Fibroblast of pulmonary artery (primary cell): ENCODE measurements at regions not wholly inside any gene's neighbourhood (a gene's known extent, or its start where the extent isn't known, plus 50 kb on each side); places are given as distances from the start of the nearest gene placed in this dataset.

ENCODE experiments used
- DNase-seq: peaks from one replicate; pipeline ENCODE4 v3.0.0-alpha.2; 2010; ENCODE audit warnings: low read depth
- H3K4me3 ChIP-seq: replicated peaks from 2 replicates; pipeline ENCODE4 v1.5.1; 2011; ENCODE audit warnings: low read depth, mild to moderate bottlenecking, control low read depth, low read length, moderate library complexity
- CTCF ChIP-seq: IDR thresholded peaks from 2 replicates; pipeline ENCODE4 v1.5.1; 2011; ENCODE audit warnings: mild to moderate bottlenecking, control low read depth, low read length, inconsistent platforms; ENCODE audit errors: missing control alignments

GRCh38 chr5:17880869-17881268 is 246.6 kb downstream of the TAF11L14 start:
- no peak for TF ChIP-seq CTCF
- no peak overlapping the region for H3K4me3 ChIP-seq
- DNase-seq: no peak

DNA sequence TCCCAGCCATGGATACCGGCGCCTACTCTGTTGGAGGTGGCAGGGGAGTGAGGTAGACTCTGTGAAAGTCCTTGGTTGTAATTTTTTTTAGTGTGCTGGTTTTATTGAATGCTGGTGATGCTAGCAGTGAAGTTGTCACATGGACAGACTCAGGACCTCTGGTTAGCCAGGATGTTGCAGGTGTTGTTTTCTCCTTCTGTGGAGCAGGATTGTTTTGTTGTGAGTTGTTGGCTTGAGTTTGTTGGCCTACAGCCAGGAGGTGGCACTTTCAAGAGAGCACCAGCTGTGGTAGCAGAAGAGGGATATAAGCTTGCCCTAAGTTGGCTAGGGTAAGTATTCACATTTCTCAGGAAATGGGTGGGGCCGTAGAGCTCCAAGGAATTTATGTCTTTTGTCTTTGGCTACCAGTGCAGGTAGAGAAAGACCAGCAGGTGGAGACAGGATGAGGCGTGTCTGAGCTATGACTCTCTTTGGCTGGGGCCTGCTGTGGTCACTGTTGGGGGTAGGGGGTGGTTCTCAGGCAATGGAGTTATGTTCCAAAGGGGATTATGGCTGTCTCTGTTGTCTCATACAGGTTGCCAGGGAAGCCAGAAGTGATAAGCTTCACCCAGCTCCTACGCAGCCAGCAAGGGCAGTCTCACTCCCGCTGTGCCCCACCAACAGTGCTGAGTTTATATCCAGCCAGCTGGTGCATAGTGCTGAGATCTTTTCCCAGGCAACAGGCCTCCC is 248.7 kb downstream of the TAF11L14 start:
- no peak for DNase-seq
- no peak overlapping the region for H3K4me3 ChIP-seq
- TF ChIP-seq CTCF: no peak

DNA sequence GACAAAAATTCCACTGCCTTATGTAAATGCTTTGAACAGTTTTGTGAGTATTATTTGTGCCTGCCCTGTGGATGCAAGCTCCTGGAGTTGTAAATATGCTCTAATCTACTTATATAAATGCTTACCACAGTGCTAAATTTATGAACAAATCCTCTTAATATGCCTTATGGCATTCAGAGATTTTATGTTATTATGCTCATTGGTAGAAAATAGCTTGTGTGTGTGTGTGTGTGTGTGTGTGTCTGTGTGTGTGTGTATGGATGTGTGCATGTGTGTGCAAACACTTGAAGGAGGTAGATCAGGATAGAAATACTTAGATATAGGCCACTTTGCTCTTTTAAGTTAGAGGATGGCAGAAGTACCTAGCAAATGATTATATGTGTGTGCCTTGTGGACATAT is 253.9 kb downstream of the TAF11L14 start:
- TF ChIP-seq CTCF: no peak
- H3K4me3 ChIP-seq: no peak overlapping the region
- no peak for DNase-seq

DNA sequence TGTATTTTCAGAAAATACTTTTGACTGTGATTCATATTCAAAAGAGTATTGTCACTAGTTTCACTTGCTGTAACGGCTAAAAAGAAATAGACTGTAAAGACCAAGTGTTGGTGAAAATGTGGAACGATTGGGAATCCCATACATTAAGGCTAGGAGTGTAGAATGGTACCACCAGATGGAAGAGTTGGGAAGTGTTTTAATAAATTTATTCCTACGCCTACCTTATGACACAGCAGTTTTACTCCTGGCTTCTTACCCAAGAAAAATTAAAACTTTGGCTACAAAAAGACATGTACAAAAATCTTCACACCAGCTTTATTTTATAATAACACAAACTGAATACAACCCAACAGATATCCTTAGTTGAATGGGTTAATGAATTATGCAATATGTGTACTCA is 256.2 kb downstream of the TAF11L14 start:
- H3K4me3 ChIP-seq: no peak overlapping the region
- DNase-seq: no peak
- no peak for TF ChIP-seq CTCF

DNA sequence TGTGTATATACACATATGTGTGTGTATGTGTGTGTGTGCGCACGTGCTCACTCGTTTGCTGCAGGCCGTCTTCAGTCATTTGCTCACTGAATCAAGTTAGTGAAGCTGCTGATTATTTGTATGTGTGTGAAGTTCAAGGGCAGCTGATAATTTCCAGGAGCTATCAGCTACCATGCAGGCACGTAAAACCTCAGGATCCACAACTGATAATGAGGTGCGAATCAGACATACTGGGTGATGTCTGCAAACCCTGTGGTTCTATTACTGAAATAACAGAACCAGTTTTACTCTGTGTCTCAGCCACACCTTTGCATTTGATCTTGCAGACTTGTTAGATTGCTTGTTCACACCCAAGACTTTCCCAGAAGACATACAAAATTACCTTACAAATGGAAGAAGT is 257.6 kb downstream of the TAF11L14 start:
- H3K4me3 ChIP-seq: no peak overlapping the region
- TF ChIP-seq CTCF: no peak
- DNase-seq: no peak

GRCh38 chr5:17893026-17893635 is 258.9 kb downstream of the TAF11L14 start:
- no peak overlapping the region for H3K4me3 ChIP-seq
- DNase-seq: no peak
- no peak for TF ChIP-seq CTCF

- DNase-seq: no peak
- TF ChIP-seq CTCF: no peak
- H3K4me3 ChIP-seq: no peak overlapping the region
These were observed 261.2 kb downstream of the TAF11L14 start for GRCh38 chr5:17895288-17896033.
